Keratinocyte (primary cell): ENCODE measurements at regions not wholly inside any gene's neighbourhood (a gene's known extent, or its start where the extent isn't known, plus 50 kb on each side); places are given as distances from the start of the nearest gene placed in this dataset.

Experiments
- CTCF ChIP-seq, 3 experiments: IDR thresholded peaks in 1 of 3; conservative IDR thresholded peaks in 1 of 3; optimal IDR thresholded peaks in 1 of 3; 2 replicates in 2 of 3; 3 replicates in 1 of 3; pipeline versions ENCODE3 to v1.5.1; 2011; ENCODE audit warnings: low read length in 3 of 3, mild to moderate bottlenecking in 3 of 3, moderate library complexity in 2 of 3, control low read depth in 1 of 3, inconsistent platforms in 1 of 3; ENCODE audit not compliant: insufficient read depth in 2 of 3; ENCODE audit errors: extremely low read depth in 1 of 3
- EZH2 ChIP-seq: IDR thresholded peaks from one replicate; pipeline ENCODE4 v1.6.1; 2012; ENCODE audit warnings: inconsistent platforms, mild to moderate bottlenecking, low read length, moderate library complexity

GRCh38 chr5:159610966-159611579, 280.8 kb upstream of the IL12B start:
- no peak for TF ChIP-seq CTCF (optimal IDR thresholded peaks at IDR 0.05 in 1 of 3, IDR thresholded peaks at IDR 0.05 in 1 of 3, conservative IDR thresholded peaks at IDR 0.05 in 1 of 3; ENCODE audit: extremely low read depth in 1 of 3, insufficient read depth in 2 of 3, low read length in 3 of 3)
- no peak for TF ChIP-seq EZH2
